HCT116 (cell line): ENCODE measurements at regions not wholly inside any gene's neighbourhood (a gene's known extent, or its start where the extent isn't known, plus 50 kb on each side); places are given as distances from the start of the nearest gene placed in this dataset.

Experiments
- ATAC-seq: fragments of 200-7000 bp; cut with Tn5 transposase; 2 replicates; pipeline ENCODE4 v1.9.1; 2020; ENCODE audit warnings: mild to moderate bottlenecking, moderate library complexity
- BruUV-seq: library from RNA; stranded (reverse); fragments of 400-500 nt; replicated peaks from 2 replicates; lab custom pipeline; 2021; lab: Mats Ljungman, UMichigan
- CTCF ChIA-PET: fragments of 300-600 bp; sonication (Branson Sonifier 250); formaldehyde crosslinking; loops from one replicate; lab custom pipeline; 2021; ENCODE audit warnings: antibody characterized with exemption; lab: Charles Lee
- POLR2A ChIA-PET: fragments of 300-600, 350-600 bp; sonication (Branson Sonifier 250); formaldehyde crosslinking; loops from one replicate; lab custom pipeline; 2021; ENCODE audit warnings: antibody characterized with exemption; lab: Charles Lee
- RAD21 ChIA-PET, 2 experiments: fragments of 300-600 bp; sonication (Branson Sonifier 250); formaldehyde crosslinking; loops; one replicate each; lab custom pipeline; 2023; ENCODE audit warnings: low total read pairs in 2 of 2; ENCODE audit not compliant: uncharacterized antibody in 2 of 2, unreplicated experiment in 2 of 2, low non-redundant PET in 1 of 2; lab: Charles Lee
- DNase-seq: peaks from one replicate; pipeline ENCODE4 v3.0.0-alpha.2; 2010; ENCODE audit warnings: low read depth, low spot score
- H2AFZ ChIP-seq: fragments of 200-600 bp; shearing (Covaris generic), sonication (generic); 2 replicates; pipeline ENCODE4 v1.6.1; 2017; ENCODE audit warnings: low read depth, mixed run types, mixed read lengths, antibody characterized with exemption, low read length; ENCODE audit not compliant: poor library complexity, severe bottlenecking
- H3K27ac ChIP-seq: 2 replicates; pipeline ENCODE4 v1.5.1; 2012; ENCODE audit warnings: low read depth, low read length
- H3K27me3 ChIP-seq: fragments of 200-600 bp; sonication (generic); 2 replicates; pipeline ENCODE4 v1.6.1; 2016; ENCODE audit warnings: mixed run types, low read length, mixed read lengths; ENCODE audit not compliant: insufficient read depth
- H3K36me3 ChIP-seq, 2 experiments: fragments of 200-500 bp in 1 of 2; fragments of 200-600 bp in 1 of 2; sonication (Bioruptor generic) in 1 of 2; sonication (generic) in 1 of 2; 2 replicates each; pipeline versions ENCODE4 v1.5.1 to v1.6.1; 2014 to 2016; ENCODE audit warnings: low read length in 2 of 2, inconsistent platforms in 1 of 2, mixed read lengths in 1 of 2, mixed run types in 1 of 2; ENCODE audit not compliant: insufficient read depth in 2 of 2, control insufficient read depth in 1 of 2
- H3K4me1 ChIP-seq, 2 experiments: fragments of 200-600 bp in 1 of 2; sonication (generic) in 1 of 2; 2 replicates each; pipeline versions ENCODE4 v1.5.1 to v1.6.1; 2012 to 2017; ENCODE audit warnings: low read length in 2 of 2, inconsistent platforms in 1 of 2, mild to moderate bottlenecking in 1 of 2, mixed read lengths in 1 of 2, mixed run types in 1 of 2, moderate library complexity in 1 of 2; ENCODE audit not compliant: insufficient read depth in 2 of 2, control insufficient read depth in 1 of 2
- H3K4me2 ChIP-seq: fragments of 200-600 bp; sonication (generic); 2 replicates; pipeline ENCODE4 v1.6.1; 2017; ENCODE audit warnings: mixed run types, low read length, mixed read lengths
- H3K4me3 ChIP-seq, 2 experiments: fragments of 200-600 bp in 1 of 2; sonication (generic) in 1 of 2; replicated peaks in 1 of 2; 2 replicates each; pipeline ENCODE4 v1.5.1; 2011 to 2016; ENCODE audit warnings: low read length in 2 of 2, control low read depth in 1 of 2, low read depth in 1 of 2, mild to moderate bottlenecking in 1 of 2, mixed read lengths in 1 of 2, mixed run types in 1 of 2
- H3K79me2 ChIP-seq: fragments of 200-600 bp; sonication (generic); 2 replicates; pipeline ENCODE4 v1.6.1; 2017; ENCODE audit warnings: mild to moderate bottlenecking, mixed run types, low read length, moderate library complexity, mixed read lengths; ENCODE audit not compliant: insufficient read depth
- H3K9ac ChIP-seq: fragments of 200-600 bp; sonication (generic); 2 replicates; pipeline ENCODE4 v1.6.1; 2016; ENCODE audit warnings: low read length, mixed read lengths
- H3K9me2 ChIP-seq: fragments of 200-600 bp; sonication (generic), shearing (Covaris generic); 2 replicates; pipeline ENCODE4 v1.6.1; 2017; ENCODE audit warnings: mixed run types, mild to moderate bottlenecking, moderate library complexity; ENCODE audit not compliant: insufficient read depth
- H3K9me3 ChIP-seq, 2 experiments: fragments of 200-500 bp in 1 of 2; fragments of 200-600 bp in 1 of 2; sonication (Bioruptor generic) in 1 of 2; sonication (generic) in 1 of 2; 2 replicates each; pipeline ENCODE4 v1.6.1; 2014 to 2017; ENCODE audit warnings: low read length in 2 of 2, mixed read lengths in 2 of 2, inconsistent platforms in 1 of 2, low read depth in 1 of 2, mild to moderate bottlenecking in 1 of 2, mixed run types in 1 of 2, moderate library complexity in 1 of 2; ENCODE audit not compliant: control insufficient read depth in 1 of 2, insufficient read depth in 1 of 2
- H4K20me1 ChIP-seq: fragments of 200-600 bp; sonication (generic), shearing (Covaris generic); 2 replicates; pipeline ENCODE4 v1.6.1; 2017; ENCODE audit warnings: mixed run types, mild to moderate bottlenecking, moderate library complexity; ENCODE audit not compliant: insufficient read depth
- CBX3 ChIP-seq: IDR thresholded peaks from 2 replicates; pipeline ENCODE4 v1.6.1; 2012; ENCODE audit warnings: low read depth
- CEBPB ChIP-seq: IDR thresholded peaks from 2 replicates; pipeline ENCODE4 v1.6.1; 2012; ENCODE audit warnings: low read depth
- EGR1 ChIP-seq: IDR thresholded peaks from 2 replicates; pipeline ENCODE4 v1.6.1; 2012; ENCODE audit warnings: low read depth
- EZH2 ChIP-seq: fragments of 200-600 bp; sonication (generic); IDR thresholded peaks from 2 replicates; pipeline ENCODE4 v1.6.1; 2017; ENCODE audit warnings: antibody characterized with exemption, mixed run types
- JUND ChIP-seq: IDR thresholded peaks from 2 replicates; pipeline ENCODE4 v1.6.1; 2012
- POLR2A ChIP-seq: IDR thresholded peaks from 2 replicates; pipeline ENCODE4 v1.7.0; 2011; ENCODE audit warnings: borderline replicate concordance; ENCODE audit not compliant: insufficient read depth, insufficient read length; ENCODE audit errors: extremely low read depth
- REST ChIP-seq: IDR thresholded peaks from 2 replicates; pipeline ENCODE4 v1.6.1; 2012; ENCODE audit warnings: low read depth
- SIN3A ChIP-seq: IDR thresholded peaks from 2 replicates; pipeline ENCODE4 v1.6.1; 2012; ENCODE audit warnings: low read depth
- SRF ChIP-seq: IDR thresholded peaks from 2 replicates; pipeline ENCODE4 v1.6.1; 2012; ENCODE audit warnings: low read depth
- ZFX ChIP-seq: fragments of 450-650 bp; IDR thresholded peaks from 2 replicates; pipeline ENCODE4 v1.6.1; 2017
- ZNF274 ChIP-seq: fragments of 200-500 bp; sonication (Bioruptor generic); IDR thresholded peaks from 2 replicates; pipeline ENCODE4 v1.6.1; 2014; ENCODE audit warnings: mild to moderate bottlenecking, low read depth, low read length, inconsistent platforms
- intact Hi-C: fragments of 100-400 bp; cut with micrococcal nuclease; formaldehyde crosslinking; loops from 2 replicates; pipeline ENCODE4 v1.10.0; 2022
- TF ChIP-seq, protein P1 (sequence below): IDR thresholded peaks from 2 replicates; pipeline ENCODE4 v1.6.1; 2012
- TF ChIP-seq, protein P2 (sequence below): IDR thresholded peaks from 2 replicates; pipeline ENCODE4 v1.6.1; 2012

- no peak for TF ChIP-seq SRF
- TF ChIP-seq, protein P1, sequence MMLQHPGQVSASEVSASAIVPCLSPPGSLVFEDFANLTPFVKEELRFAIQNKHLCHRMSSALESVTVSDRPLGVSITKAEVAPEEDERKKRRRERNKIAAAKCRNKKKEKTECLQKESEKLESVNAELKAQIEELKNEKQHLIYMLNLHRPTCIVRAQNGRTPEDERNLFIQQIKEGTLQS, result no peak
- TF ChIP-seq POLR2A, result no peak
- no peak for TF ChIP-seq EZH2
- TF ChIP-seq REST, result no peak
- TF ChIP-seq CBX3, result no peak
- TF ChIP-seq EGR1, result no peak
- no peak for TF ChIP-seq CEBPB
- TF ChIP-seq JUND, result no peak
- no peak for TF ChIP-seq ZFX
- TF ChIP-seq, protein P2, sequence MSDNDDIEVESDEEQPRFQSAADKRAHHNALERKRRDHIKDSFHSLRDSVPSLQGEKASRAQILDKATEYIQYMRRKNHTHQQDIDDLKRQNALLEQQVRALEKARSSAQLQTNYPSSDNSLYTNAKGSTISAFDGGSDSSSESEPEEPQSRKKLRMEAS, result no peak
- TF ChIP-seq SIN3A, result no peak
- TF ChIP-seq ZNF274, result no peak
- DNase-seq (no peak), ATAC-seq (no peak)
- peaks cover 0 to 3% of the 10 kb centered on the region in 2 experiments; a peak in 2 of 4 replicates for H3K9me3 ChIP-seq
- no peaks in the 10 kb centered on the region for H3K27me3 ChIP-seq
- RAD21 ChIA-PET, result no interaction called here
- no peaks in the 10 kb centered on the region for H3K79me2 ChIP-seq
- H4K20me1 ChIP-seq, result no peaks in the 10 kb centered on the region
- H2AFZ ChIP-seq, result no peak overlapping the region
- H3K4me2 ChIP-seq, result no peak overlapping the region
- POLR2A ChIA-PET, result no interaction called here
- H3K9me2 ChIP-seq, result no peaks in the 10 kb centered on the region
- BruUV-seq, result no TSS peak
- no peak overlapping the region for H3K4me3 ChIP-seq
- CTCF ChIA-PET, result no interaction called here
- no peaks in the 10 kb centered on the region for H3K36me3 ChIP-seq
- H3K4me1 ChIP-seq, result no peaks in the 10 kb centered on the region
- no peak overlapping the region for H3K27ac ChIP-seq
- intact Hi-C loops, result no loop called here
- H3K9ac ChIP-seq, result no peak overlapping the region
Measured at GRCh38 chr14:98217530-98217929, 1054.5 kb downstream of the BCL11B start.
